ENCODE measurements at regions not wholly inside any gene's neighbourhood (a gene's known extent, or its start where the extent isn't known, plus 50 kb on each side); places are given as distances from the start of the nearest gene placed in this dataset.

DNA sequence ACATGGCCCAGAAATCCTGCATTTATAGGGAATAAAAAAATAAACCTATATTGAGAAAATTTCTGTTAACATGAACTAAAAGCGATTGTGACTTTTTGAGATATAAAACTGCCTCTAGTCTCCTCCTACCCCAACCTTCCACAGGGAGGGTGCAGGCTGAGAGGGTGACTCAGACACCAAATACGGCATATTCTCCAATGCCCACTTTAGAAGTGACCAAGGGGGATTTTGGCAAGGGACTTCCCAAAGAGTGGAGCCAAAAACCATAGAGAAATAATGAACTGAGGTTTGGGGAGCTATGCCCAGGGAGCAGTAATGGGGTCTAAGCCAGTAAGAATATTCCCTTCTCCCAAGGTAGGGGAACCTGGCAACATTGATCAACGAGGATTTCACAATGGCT lies 124.9 kb upstream of the ZC3H12C start:
- CTCF ChIA-PET = no interaction called here
- TF ChIP-seq, protein P1, sequence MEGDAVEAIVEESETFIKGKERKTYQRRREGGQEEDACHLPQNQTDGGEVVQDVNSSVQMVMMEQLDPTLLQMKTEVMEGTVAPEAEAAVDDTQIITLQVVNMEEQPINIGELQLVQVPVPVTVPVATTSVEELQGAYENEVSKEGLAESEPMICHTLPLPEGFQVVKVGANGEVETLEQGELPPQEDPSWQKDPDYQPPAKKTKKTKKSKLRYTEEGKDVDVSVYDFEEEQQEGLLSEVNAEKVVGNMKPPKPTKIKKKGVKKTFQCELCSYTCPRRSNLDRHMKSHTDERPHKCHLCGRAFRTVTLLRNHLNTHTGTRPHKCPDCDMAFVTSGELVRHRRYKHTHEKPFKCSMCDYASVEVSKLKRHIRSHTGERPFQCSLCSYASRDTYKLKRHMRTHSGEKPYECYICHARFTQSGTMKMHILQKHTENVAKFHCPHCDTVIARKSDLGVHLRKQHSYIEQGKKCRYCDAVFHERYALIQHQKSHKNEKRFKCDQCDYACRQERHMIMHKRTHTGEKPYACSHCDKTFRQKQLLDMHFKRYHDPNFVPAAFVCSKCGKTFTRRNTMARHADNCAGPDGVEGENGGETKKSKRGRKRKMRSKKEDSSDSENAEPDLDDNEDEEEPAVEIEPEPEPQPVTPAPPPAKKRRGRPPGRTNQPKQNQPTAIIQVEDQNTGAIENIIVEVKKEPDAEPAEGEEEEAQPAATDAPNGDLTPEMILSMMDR (IDR thresholded peaks at IDR 0.05; ENCODE audit: unreplicated experiment) = no peak
- Mint-ChIP-seq H3K36me3 (ENCODE audit: insufficient read depth, unreplicated experiment) (no peaks in the 10 kb centered on the region), H3K27me3 (ENCODE audit: unreplicated experiment) (no peaks in the 10 kb centered on the region), H3K27ac (ENCODE audit: unreplicated experiment) (no peak overlapping the region), H3K4me3 (ENCODE audit: low read depth, unreplicated experiment) (no peak overlapping the region), H3K4me1 (ENCODE audit: low read depth, unreplicated experiment) (no peaks in the 10 kb centered on the region), H3K9me3 (ENCODE audit: low read depth, unreplicated experiment) (no peaks in the 10 kb centered on the region)
- no peak for DNase-seq
- BruUV-seq (replicated peaks) = no TSS peak
- intact Hi-C loops (cut with micrococcal nuclease; ENCODE audit: unreplicated experiment) = no loop called here

DNA sequence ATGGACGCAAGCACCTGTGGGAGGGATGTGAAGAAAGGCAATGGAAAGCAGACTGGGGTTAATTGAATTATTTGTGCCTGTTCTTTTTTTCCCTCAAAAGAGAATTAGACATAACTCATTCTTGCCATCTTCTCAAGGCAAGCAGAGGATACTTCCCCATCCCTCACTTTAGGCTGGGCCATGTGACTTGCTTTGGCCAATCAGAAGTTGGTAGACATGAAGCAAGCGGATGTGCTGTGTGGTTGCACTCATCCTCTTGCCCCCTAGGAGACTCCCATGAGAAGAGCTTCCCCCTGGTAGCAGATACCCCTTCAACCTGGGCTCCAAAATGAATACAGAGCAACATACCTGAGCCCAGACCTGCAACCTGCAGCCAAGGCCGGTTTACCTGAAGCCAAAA lies 124.4 kb upstream of the ZC3H12C start:
- no peak for DNase-seq
- Mint-ChIP-seq H3K4me1 (ENCODE audit: low read depth, unreplicated experiment) (no peaks in the 10 kb centered on the region), H3K4me3 (ENCODE audit: low read depth, unreplicated experiment) (no peak overlapping the region), H3K9me3 (ENCODE audit: low read depth, unreplicated experiment) (no peaks in the 10 kb centered on the region), H3K27me3 (ENCODE audit: unreplicated experiment) (no peaks in the 10 kb centered on the region), H3K27ac (ENCODE audit: unreplicated experiment) (no peak overlapping the region), H3K36me3 (ENCODE audit: insufficient read depth, unreplicated experiment) (no peaks in the 10 kb centered on the region)
- CTCF ChIA-PET = interaction anchor here (0.6 kb wide), 1 partner anchor 410 kb away, joined by 5 read pairs; no protein-coding TSS in a partner anchor
- no TSS peak for BruUV-seq (replicated peaks)
- intact Hi-C loops (cut with micrococcal nuclease; ENCODE audit: unreplicated experiment) = no loop called here
- TF ChIP-seq, protein P1 (IDR thresholded peaks at IDR 0.05; ENCODE audit: unreplicated experiment) = no peak

DNA sequence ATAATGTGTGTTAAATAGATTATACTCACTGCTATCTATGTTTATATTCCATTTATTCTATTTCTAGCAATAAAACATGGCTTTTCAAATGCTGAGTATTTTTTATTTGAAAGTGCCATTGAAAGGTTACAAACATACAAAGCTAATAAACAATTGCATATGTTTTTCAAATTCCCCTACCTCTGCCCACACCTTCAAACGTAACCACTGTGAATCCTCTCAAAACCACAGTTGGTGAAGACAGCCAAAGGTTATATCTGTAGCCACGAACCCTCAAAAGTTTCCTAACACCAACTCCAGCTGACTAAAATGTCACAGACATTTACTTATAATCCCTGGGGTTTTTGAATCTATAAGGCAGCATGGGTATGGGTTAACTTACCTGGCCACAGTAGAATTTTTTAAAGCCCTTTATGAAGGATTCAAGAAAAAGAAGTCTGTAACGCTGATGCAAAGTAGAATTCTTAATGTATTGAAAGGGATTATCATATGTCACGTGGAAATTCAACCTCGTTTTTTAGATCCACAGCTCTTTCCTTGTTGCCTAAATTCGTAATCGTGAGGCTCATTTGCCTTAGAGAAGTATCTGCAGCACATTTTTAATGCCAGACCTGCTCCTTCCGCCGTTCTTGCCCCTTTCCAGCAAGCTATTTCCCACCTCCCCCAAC lies 122.5 kb upstream of the ZC3H12C start:
- no peak overlapping the region for H3K27ac Mint-ChIP-seq (ENCODE audit: unreplicated experiment)
- intact Hi-C loops (cut with micrococcal nuclease; ENCODE audit: unreplicated experiment) = no loop called here
- H3K36me3 Mint-ChIP-seq (ENCODE audit: insufficient read depth, unreplicated experiment) = no peaks in the 10 kb centered on the region
- no peaks in the 10 kb centered on the region for H3K4me1 Mint-ChIP-seq (ENCODE audit: low read depth, unreplicated experiment)
- TF ChIP-seq, protein P1 (IDR thresholded peaks at IDR 0.05; ENCODE audit: unreplicated experiment) = no peak
- CTCF ChIA-PET = no interaction called here
- no peaks in the 10 kb centered on the region for H3K27me3 Mint-ChIP-seq (ENCODE audit: unreplicated experiment)
- no peak overlapping the region for H3K4me3 Mint-ChIP-seq (ENCODE audit: low read depth, unreplicated experiment)
- no TSS peak for BruUV-seq (replicated peaks)
- H3K9me3 Mint-ChIP-seq (ENCODE audit: low read depth, unreplicated experiment) = no peaks in the 10 kb centered on the region
- no peak for DNase-seq

DNA sequence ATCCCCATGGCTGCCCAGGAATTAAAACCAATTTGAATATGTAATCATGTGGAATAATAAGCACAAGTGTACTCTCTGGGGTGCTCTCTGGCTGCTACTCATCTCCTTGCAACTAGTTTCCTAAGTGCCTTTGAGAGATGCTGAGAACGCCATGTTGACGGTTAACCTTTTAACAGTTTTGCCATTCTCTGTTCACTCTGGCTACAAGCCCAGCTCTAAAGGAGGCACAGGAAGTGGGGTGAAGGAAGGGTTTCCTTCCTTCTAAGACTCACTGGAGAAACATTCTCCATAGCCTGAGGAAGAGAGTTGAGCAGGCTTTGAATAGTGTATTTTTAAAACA lies 122.0 kb upstream of the ZC3H12C start:
- BruUV-seq (replicated peaks) = no TSS peak
- H3K4me1 Mint-ChIP-seq (ENCODE audit: low read depth, unreplicated experiment) = no peaks in the 10 kb centered on the region
- DNase-seq = no peak
- no peaks in the 10 kb centered on the region for H3K36me3 Mint-ChIP-seq (ENCODE audit: insufficient read depth, unreplicated experiment)
- no peak overlapping the region for H3K4me3 Mint-ChIP-seq (ENCODE audit: low read depth, unreplicated experiment)
- no peaks in the 10 kb centered on the region for H3K9me3 Mint-ChIP-seq (ENCODE audit: low read depth, unreplicated experiment)
- TF ChIP-seq, protein P1 (IDR thresholded peaks at IDR 0.05; ENCODE audit: unreplicated experiment) = no peak
- intact Hi-C loops (cut with micrococcal nuclease; ENCODE audit: unreplicated experiment) = no loop called here
- H3K27me3 Mint-ChIP-seq (ENCODE audit: unreplicated experiment) = no peaks in the 10 kb centered on the region
- no peak overlapping the region for H3K27ac Mint-ChIP-seq (ENCODE audit: unreplicated experiment)
- CTCF ChIA-PET = no interaction called here

Measured in Calu3 (cell line).